HG02588 (cell line): ENCODE measurements at regions not wholly inside any gene's neighbourhood (a gene's known extent, or its start where the extent isn't known, plus 50 kb on each side); places are given as distances from the start of the nearest gene placed in this dataset.
"Not testable (repeated sequence)": the region's sequence is repeated elsewhere in the genome, so short reads cannot be mapped to it uniquely, and the experiment has no call there.

Source experiments
- ATAC-seq: cut with Tn5 transposase; IDR thresholded peaks from one replicate; pipeline ENCODE4 v1.9.1; 2021; ENCODE audit warnings: mild to moderate bottlenecking, moderate library complexity; ENCODE audit not compliant: unreplicated experiment

DNA sequence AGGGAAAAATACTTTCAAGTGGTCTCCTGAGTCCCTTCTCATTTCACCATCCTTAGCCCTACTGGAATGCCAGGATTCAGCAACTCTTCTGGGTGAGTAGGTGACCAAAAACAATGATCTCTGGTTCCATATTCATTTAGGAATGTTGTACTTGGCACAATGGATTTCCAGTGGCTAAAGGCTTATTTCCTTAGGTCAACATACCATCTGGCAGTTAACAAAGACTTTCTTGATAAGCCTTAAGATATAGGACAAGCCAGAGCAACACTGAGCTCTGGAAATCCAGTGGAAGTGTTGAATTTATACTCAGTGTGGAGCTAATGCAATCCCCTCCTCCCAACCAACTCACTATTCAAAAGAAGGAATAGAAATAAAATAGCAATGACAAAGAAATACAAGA lies 139.4 kb upstream of the EMCN start:
- ATAC-seq: no peak

DNA sequence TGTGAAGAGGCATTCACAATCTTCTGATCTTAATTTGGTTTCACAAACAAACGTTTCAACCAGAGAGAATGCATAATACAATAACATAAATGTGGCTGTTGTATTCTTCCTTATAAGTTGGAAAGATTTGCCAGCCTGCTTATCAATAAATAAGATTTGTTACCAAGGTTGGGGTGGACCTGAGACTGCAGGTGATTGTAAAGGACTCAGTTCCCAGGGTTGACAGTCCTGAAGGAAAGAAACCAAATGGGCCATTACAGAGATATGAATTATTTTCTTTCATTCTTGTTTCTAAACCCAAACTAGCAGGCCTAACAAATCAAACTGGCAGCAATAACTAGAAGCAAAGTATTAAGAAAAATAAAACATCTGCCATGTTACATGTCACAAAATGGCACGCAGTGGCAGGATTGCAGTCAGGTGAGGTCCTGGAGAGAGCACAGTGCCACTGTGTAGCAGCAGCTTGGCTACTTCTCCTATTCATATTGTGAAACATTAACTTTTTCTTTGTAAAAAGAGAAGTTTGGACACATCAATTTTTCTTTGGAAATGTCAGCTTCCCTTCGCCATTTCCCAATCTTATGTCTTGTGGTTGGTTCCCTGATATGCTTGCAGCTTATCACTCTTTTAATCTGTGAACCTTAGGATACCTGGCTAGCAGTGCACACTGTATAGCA lies 133.8 kb upstream of the EMCN start:
- ATAC-seq: no peak

DNA sequence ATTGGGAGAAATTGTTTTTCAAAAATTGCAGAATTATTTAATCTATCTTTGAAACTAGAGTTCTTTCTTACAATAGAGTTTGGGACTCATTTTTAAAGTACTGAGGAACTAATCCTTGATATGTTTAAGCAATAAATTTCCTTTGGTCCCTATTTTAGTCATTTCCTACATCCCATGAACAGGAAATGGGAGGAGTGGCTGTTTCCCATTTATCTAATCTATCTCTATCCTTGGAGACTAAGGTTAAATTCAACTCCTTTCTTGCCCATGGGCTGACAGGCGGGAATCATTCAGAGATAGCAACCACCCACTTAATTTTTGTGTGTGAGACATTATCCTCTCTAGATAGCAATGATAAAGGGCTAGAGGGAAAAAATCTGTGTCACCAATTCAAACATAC lies 131.6 kb upstream of the EMCN start:
- ATAC-seq: no peak

DNA sequence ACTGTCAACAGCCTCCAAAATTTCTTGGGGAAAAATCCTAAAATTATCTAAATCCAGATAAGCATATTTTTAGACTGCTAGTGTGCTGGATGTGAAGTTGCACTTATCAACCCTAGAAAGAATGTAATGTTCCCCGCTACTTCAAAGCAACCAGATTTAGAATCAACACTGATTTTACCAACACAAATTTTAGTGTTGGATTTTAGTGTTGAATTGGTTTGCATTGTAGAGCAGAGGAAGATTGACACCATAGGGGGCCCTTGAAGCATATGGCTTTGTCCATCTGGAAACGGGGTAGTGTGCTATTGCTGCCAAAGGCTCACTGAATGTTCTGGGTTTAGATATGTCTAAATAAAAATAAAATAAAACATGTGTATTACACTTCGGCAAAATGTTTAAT lies 126.3 kb upstream of the EMCN start:
- ATAC-seq: no peak

- ATAC-seq: no peak
These were observed 123.5 kb upstream of the EMCN start for GRCh38 chr4:100641336-100641735.

- no peak for ATAC-seq
These were observed 118.1 kb upstream of the EMCN start for GRCh38 chr4:100635899-100636298.

DNA sequence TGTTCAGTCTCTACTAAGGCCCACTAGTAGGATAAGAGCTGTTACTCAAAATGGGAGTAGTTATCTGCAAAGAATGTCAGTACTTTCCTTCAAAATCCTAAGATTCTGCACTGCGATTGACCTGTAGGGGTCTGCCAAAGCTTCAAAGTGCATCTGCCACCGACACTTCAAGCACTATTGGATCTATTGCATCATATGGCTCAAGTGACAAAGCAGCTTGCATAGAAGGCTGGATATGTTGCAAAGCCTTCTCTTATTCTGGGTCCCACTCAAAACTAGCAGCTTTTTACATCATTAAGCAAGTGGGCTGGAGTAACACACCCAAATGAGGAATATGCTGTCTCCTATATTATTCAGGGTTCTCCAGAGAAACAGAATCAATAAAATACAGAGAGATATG lies 115.4 kb upstream of the EMCN start:
- no peak for ATAC-seq

- no peak for ATAC-seq
These were observed 114.3 kb upstream of the EMCN start for GRCh38 chr4:100632163-100632562.

- no peak for ATAC-seq
These were observed 113.6 kb upstream of the EMCN start for GRCh38 chr4:100631281-100631968.

- ATAC-seq: no peak
These were observed 112.5 kb upstream of the EMCN start for GRCh38 chr4:100630341-100630740.

- ATAC-seq: no peak
These were observed 92.0 kb upstream of the EMCN start for GRCh38 chr4:100609810-100610209.

DNA sequence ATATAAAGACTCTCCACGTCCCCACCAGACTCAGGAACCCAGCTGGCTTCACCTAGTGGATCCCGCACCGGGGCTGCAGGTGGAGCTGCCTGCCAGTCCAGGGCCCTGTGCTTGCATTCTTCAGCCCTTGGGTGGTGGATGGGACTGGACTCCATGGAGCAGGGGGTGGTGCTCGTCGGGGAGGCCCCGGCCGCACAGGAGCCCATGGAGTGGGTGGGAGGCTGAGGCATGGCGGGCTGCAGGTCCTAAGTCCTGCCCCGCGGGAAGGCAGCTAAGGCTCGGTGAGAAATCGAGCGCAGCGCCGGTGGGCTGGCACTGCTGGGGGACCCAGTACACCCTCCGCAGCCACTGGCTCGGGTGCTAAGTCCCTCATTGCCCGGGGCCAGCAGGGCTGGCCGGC lies 90.8 kb upstream of the EMCN start:
- ATAC-seq: not testable (repeated sequence)

DNA sequence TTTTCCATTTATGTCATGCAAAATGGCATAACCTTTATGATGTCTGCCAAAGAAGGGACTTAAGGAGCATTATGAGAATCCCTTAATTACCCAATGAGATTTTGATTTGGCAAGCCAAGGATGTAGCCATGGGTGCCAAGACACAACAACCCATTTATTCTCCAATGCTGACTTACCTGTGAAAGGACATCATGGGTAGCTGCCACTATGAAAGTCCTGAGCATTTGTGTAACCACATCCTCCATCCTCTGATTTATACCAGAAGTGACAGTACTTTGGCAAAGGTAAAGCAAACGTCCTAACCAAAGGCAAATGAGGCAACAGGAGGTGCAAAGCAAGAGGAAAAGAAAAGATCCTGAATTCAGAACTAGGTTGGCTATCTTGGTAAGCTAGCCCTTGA lies 87.3 kb upstream of the EMCN start:
- no peak for ATAC-seq

DNA sequence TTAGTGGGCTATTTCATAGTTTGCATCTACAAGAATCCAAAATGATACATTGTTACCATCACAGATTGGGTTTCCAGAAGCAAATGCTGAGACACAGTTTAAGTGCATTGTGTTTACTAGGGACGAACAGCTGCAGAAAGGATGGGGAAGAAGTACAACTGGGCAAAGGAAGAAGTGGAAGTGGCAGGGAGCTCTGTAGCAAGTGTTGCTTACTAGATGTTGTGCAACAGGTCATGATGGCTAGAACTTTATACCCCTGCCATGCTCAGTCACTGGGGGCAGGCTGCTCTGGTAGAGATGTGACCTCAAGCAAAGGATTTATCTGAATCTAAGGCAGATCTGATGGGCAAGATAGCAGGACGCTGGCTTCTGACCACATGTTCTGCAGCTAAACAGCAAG lies 76.1 kb upstream of the EMCN start:
- ATAC-seq: no peak

DNA sequence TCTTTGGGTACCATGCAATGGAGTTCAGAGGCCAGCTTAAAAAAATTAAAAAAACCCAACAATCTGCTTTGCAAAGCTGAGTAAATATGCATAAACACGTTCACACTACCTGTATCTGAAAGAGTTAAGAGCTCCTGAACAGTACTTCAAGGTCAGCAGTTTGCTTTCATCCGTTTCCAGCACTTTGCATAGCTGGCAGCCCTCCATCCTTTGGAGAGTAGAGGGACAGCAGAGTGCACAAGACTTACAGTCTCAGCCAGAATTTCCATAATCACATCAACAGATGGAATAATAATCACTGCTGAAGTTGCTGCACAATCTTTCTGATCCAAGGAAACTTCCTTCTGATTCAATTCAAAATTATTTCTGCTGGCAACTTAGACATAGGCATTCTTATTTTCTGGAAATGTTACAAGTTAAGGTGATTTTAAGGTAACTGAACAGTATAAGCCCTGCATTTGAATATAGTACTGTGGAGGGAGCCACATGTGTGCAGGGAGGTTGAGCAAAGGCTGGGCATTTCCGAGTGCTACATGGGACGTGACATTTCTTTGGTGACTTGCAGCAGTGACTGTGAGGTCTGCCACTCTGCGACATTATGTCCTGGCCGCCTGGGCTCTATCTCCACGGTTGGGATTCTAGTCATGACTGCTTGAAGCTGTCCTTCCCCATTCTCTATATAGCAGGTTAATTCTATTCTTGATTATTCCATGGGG lies 73.5 kb upstream of the EMCN start:
- ATAC-seq: no peak

DNA sequence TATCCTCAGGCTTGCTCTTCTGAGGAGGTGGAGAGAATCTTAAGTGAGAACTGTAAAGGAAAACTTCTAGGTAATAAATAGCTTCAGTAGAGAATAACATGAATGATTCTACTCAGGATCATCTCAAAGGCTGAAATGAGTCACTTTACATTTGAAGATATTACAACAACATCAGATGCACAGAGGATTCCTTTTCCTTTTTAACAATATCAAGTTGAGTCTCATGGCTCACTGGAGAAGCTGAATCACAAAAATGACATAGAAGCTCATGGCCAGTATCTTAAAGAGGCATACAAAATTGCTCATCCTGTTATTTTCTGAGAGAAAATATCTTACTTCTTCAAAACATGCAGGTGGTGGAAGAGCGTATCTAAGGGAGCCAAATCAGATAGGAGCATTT lies 72.5 kb upstream of the EMCN start:
- no peak for ATAC-seq

DNA sequence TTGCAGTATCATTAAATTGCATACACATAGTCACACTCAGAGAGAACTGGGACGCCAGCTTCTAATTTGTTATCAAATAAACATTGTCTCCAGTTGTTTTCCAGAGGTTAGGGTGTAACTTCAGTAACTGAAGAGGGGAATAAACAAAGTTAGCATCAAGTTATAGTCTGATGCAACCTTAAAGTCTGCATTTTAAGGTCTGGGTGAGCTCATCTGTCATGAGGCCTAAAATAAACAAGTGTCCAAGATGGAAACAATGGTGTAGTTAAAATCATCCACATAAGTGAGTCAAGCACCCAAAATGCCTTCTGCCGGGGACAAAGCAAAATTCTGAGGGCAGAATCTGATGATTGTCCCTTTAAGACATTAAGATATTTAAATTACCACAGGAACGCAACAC lies 70.3 kb upstream of the EMCN start:
- ATAC-seq: no peak

DNA sequence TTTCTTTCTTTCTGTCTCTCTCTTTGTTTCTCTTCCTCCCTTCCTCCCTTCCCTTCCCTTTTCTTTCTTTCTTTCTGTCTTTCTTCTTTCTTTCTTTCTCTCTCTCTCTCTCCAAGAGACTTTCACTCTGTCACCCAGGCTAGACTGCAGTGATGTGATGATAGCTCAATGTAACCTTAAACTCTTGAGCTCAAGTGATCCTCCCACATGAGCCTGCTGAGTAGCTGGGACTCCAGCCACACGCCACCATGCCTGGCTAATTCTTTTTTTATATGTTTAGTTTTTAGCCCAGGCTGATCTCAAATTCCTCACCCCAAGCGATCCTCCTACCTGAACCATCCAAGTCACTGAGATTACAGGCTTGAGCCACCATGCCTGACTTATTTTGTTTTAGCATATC lies 64.3 kb upstream of the EMCN start:
- no peak for ATAC-seq

- no peak for ATAC-seq
These were observed 63.5 kb upstream of the EMCN start for GRCh38 chr4:100581337-100581736.

- no peak for ATAC-seq
These were observed 58.7 kb upstream of the EMCN start for GRCh38 chr4:100576570-100576969.

GRCh38 chr4:100574607-100575006 lies 56.8 kb upstream of the EMCN start:
- ATAC-seq: no peak

DNA sequence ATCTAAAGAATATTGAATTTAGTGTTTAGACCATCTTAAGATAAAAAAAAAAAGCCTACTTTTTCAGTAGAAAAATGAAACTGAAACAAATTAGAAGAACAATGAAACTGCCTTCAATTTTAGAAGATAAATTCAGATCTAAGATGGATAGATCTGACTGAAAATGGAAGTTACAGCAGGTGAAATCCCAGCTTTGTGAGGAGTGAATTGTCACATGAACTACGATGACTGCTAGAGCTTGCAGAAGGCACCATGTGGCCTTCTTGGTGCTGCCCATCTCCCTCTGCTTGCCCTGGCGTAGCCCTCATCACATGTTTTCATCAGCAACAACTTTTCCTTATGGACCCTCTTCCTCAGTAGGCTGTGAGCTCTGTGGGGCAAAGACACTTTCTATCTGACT lies 51.4 kb upstream of the EMCN start:
- ATAC-seq: no peak
